CD1c-positive myeloid dendritic cell (primary cell): ENCODE measurements at regions not wholly inside any gene's neighbourhood (a gene's known extent, or its start where the extent isn't known, plus 50 kb on each side); places are given as distances from the start of the nearest gene placed in this dataset.

Source experiments
- DNase-seq: peaks from one replicate; pipeline ENCODE4 v3.0.0-alpha.2; 2016; ENCODE audit errors: extremely low spot score

GRCh38 chr5:159533197-159533596 lies 202.9 kb upstream of the IL12B start:
- DNase-seq: no peak

- DNase-seq: no peak
Observed at GRCh38 chr5:159536166-159536565, 205.9 kb upstream of the IL12B start.

DNA sequence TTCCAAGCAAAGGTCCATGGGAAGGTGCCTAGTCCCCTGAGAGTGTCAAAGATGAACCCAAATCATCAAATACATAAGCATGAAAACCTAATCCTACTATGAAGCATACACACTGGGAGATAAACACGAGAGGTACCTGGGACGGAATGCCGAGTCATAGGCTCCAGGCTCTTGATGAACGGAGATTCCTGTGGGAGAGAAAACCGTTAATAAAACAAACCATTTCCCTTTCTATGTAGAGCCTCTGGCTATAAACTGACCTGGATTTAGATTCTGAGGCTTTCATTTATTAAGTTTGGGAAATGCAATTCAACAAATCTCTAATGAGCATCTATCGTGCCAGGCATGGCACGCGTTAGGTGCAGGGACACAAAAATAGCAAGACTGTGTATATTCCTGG lies 206.4 kb upstream of the IL12B start:
- DNase-seq: no peak

- no peak for DNase-seq
Observed at GRCh38 chr5:159539678-159540077, 209.4 kb upstream of the IL12B start.

GRCh38 chr5:159543326-159543725 lies 213.0 kb upstream of the IL12B start:
- DNase-seq: no peak

GRCh38 chr5:159545156-159545555 lies 214.9 kb upstream of the IL12B start:
- peak; percentile 7 for DNase-seq

- no peak for DNase-seq
Observed at GRCh38 chr5:159547466-159548195, 217.3 kb upstream of the IL12B start.

- no peak for DNase-seq
Observed at GRCh38 chr5:159548517-159548916, 218.2 kb upstream of the IL12B start.

- DNase-seq: no peak
Observed at GRCh38 chr5:159549046-159549445, 218.8 kb upstream of the IL12B start.

GRCh38 chr5:159550951-159551350 lies 220.7 kb upstream of the IL12B start:
- no peak for DNase-seq

GRCh38 chr5:159552751-159553150 lies 222.5 kb upstream of the IL12B start:
- no peak for DNase-seq

DNA sequence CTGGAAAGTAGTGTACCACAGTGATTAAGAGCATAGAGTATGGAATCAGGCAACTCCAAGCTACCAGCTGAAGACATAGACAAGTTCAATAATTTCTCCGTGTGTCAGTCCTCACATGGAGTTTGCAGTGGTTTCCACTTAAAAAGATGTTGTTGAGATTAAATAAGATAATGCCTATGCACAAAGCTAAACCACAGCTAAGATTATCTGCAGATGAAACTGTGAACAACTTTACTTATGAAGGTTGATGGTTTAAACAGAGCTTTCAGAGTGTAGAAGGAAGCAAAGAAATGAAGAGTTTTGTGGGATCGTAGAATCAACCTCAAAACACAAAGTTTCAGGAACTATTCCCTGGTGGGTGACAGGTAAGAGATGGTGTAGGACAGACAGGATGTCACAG lies 223.5 kb upstream of the IL12B start:
- DNase-seq: no peak

DNA sequence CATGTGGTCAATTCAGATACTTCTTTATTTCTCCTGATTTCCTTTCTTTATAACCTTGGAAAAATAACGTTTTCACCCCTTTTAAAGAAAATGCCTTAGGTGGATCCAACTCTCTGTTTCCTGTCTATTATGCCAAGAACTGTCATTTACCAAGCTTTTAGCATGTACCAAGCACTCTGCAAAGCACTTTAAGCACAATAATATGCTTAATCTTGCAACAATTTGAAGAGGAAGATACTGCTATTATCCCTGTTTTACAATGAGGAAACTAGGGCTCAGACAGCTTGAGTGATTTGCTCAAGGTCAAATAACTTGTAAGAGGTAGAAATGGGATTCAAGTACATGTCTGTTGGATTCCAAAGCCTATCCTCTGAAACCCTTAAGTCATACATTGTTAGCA lies 224.8 kb upstream of the IL12B start:
- DNase-seq: no peak

GRCh38 chr5:159559337-159559736 lies 229.1 kb upstream of the IL12B start:
- no peak for DNase-seq

- DNase-seq: no peak
Observed at GRCh38 chr5:159560088-159560487, 229.8 kb upstream of the IL12B start.

GRCh38 chr5:159564031-159564430 lies 233.7 kb upstream of the IL12B start:
- no peak for DNase-seq

DNA sequence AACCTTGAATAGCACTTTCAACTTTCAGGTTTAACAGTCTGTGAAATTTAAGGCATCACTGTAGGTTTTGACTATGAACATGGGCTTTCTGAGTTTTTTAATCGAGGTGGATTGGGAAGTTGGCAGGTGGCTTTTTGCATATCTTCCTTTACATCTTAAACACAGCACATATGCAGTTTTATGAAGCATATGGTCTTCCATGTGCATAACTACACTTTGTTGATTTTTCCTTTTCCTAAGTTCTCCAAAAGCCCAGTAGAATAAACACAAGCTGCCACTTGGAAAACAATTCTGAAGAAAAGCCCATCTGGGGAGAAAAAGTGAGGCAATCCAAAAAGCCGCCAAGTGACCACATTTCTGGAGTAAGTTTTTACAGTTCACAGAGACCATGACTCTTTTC lies 236.5 kb upstream of the IL12B start:
- DNase-seq: no peak

GRCh38 chr5:159567461-159567860 lies 237.2 kb upstream of the IL12B start:
- DNase-seq: no peak

DNA sequence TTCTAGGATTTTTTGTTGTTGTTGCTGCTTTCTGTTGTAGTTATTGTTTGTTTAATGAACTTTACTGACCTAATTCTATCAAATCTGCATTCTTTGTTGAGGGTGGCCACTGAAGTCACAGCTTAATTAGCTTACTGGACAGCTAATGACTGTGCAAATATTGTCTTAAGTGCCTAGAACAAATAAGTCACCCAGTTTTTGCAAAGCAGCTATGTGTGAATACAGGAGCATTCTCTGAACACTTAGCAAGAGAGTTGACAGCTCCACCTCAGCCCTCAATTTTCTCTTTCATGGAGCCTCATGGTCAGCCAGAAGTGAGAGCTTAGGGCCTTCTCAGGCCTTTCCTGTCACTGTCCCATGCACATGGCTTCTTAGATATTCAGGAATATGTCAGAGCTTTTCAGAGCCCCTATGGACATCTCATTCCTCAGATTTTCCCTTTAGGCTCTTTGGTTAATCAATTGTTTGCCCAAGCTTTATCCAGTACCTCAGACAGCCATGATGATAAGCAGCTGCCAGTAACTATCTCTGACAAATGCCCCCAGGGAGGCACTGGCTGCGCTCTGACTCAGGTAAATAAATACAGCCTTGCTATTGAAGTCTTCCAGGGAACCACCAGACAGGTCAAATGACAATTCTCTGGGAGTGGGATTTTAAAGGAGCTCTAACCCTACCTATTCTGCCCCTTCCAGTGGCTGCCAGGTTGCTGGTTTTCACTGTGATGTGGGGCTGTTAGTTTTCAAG lies 241.4 kb upstream of the IL12B start:
- DNase-seq: no peak

DNA sequence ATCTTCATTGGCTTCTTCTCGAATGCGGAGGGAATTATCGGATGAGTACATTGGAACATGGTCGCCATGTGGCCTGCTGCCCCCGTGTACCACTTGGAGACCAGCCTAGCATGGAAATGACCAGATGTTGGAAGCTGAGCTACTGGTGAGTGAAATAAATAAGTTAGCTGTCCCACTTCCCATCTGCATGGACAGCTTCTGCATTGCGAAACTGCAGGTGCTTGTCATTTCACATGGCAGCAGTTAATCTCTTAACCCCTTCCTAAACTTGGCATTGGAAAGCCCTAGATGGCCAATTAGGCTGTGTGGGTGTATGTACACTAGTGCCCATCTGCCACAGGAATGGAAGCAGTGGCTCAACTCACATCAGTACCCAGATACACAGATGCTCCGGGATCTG lies 246.6 kb upstream of the IL12B start:
- no peak for DNase-seq

GRCh38 chr5:159581502-159582249 lies 251.4 kb upstream of the IL12B start:
- DNase-seq: no peak

DNA sequence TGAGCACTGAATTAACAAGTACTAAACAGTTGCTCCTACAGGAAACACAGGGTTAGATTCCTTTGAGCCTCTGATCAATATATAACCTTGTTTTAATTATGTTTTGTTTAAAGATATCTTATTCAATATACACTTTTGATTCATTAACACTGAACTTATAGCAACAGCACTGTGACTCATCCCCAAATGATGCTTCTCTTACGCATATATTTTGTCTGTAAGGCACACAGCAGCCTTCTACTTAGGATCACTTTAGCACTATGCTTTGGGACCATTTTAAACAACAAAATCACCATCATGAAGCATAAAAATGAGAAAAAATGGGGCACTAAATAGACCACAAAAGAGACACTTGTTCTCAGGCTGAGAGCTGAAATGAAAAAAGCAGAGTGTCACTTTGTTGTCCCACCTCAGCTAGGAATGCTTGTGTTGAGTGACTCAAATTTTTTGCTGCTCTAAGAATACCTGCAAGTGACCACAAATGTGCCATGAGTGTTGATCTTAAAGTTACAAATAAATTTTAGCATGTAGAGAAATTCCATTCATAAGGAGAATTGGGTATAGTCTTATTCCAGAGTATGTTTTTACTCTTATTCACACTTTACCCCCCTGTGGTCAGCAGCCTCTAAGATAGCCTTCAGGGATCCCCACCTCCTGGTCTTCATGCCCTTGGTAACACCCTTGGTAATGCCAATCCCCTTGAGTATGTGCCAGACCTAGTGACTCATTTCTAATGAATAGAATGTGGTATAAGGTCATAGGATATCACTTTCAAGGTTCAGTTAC lies 252.7 kb upstream of the IL12B start:
- no peak for DNase-seq
